CD4-positive, alpha-beta memory T cell (primary cell): ENCODE measurements at regions not wholly inside any gene's neighbourhood (a gene's known extent, or its start where the extent isn't known, plus 50 kb on each side); places are given as distances from the start of the nearest gene placed in this dataset.

Experiments
- CTCF ChIA-PET: fragments of 350-600 bp; sonication (Branson Sonifier 250); formaldehyde crosslinking; loops from one replicate; lab custom pipeline; 2021; ENCODE audit warnings: inconsistent platforms; ENCODE audit not compliant: partially characterized antibody; lab: Charles Lee
- POLR2A ChIA-PET: fragments of 350-600 bp; sonication (Branson Sonifier 250); formaldehyde crosslinking; loops from one replicate; lab custom pipeline; 2021; ENCODE audit not compliant: partially characterized antibody; lab: Charles Lee
- DNase-seq, 5 donors: peaks; one replicate each; pipeline versions ENCODE4 v3.0.0 to v3.0.0-alpha.2; 2020 to 2022; ENCODE audit warnings: mixed read lengths in 1 of 5
- H3K27ac ChIP-seq: one replicate; pipeline ENCODE4 v1.7.0; 2013; ENCODE audit warnings: low read depth, low read length
- H3K27me3 ChIP-seq: 2 replicates; pipeline ENCODE4 v1.7.0; 2013; ENCODE audit warnings: mild to moderate bottlenecking, low read length, moderate library complexity; ENCODE audit not compliant: insufficient read depth
- H3K36me3 ChIP-seq: 2 replicates; pipeline ENCODE4 v1.7.0; 2013; ENCODE audit warnings: mild to moderate bottlenecking, low read length, moderate library complexity; ENCODE audit not compliant: insufficient read depth
- H3K4me1 ChIP-seq: 2 replicates; pipeline ENCODE4 v1.7.0; 2013; ENCODE audit warnings: mild to moderate bottlenecking, low read length, moderate library complexity; ENCODE audit not compliant: insufficient read depth
- H3K4me3 ChIP-seq, 2 donors: one replicate each; pipeline ENCODE4 v1.7.0; 2013; ENCODE audit warnings: low read length in 2 of 2, mild to moderate bottlenecking in 1 of 2
- H3K9me3 ChIP-seq, 2 donors: one replicate each; pipeline ENCODE4 v1.7.0; 2013; ENCODE audit warnings: low read length in 2 of 2, control low read depth in 1 of 2; ENCODE audit not compliant: control insufficient read depth in 1 of 2
- H3K27ac Mint-ChIP-seq, 7 donors: one replicate each; pipeline ENCODE4 v1.8.0; 2020 to 2021; ENCODE audit warnings: mixed read lengths in 7 of 7, mild to moderate bottlenecking in 6 of 7, inconsistent platforms in 3 of 7, moderate library complexity in 3 of 7
- H3K27me3 Mint-ChIP-seq, 2 donors: one replicate each; pipeline ENCODE4 v1.8.0; 2020 to 2021; ENCODE audit warnings: mixed read lengths in 2 of 2
- H3K36me3 Mint-ChIP-seq, 2 donors: one replicate each; pipeline ENCODE4 v1.8.0; 2020 to 2021; ENCODE audit warnings: mixed read lengths in 2 of 2, inconsistent platforms in 1 of 2, mild to moderate bottlenecking in 1 of 2
- H3K4me1 Mint-ChIP-seq, 4 donors: one replicate each; pipeline ENCODE4 v1.8.0; 2020 to 2021; ENCODE audit warnings: mixed read lengths in 4 of 4, mild to moderate bottlenecking in 1 of 4
- H3K4me3 Mint-ChIP-seq, 8 donors: one replicate each; pipeline ENCODE4 v1.8.0; 2020 to 2021; ENCODE audit warnings: mixed read lengths in 8 of 8, mild to moderate bottlenecking in 7 of 8, moderate library complexity in 6 of 8, inconsistent platforms in 3 of 8
- H3K9me3 Mint-ChIP-seq, 8 donors: one replicate each; pipeline ENCODE4 v1.8.0; 2020 to 2021; ENCODE audit warnings: mixed read lengths in 8 of 8, mild to moderate bottlenecking in 5 of 8, inconsistent platforms in 3 of 8, moderate library complexity in 1 of 8
- intact Hi-C: fragments of 100-400 bp; cut with micrococcal nuclease; formaldehyde crosslinking; loops from one replicate; pipeline ENCODE4 v1.15.1; 2023

DNA sequence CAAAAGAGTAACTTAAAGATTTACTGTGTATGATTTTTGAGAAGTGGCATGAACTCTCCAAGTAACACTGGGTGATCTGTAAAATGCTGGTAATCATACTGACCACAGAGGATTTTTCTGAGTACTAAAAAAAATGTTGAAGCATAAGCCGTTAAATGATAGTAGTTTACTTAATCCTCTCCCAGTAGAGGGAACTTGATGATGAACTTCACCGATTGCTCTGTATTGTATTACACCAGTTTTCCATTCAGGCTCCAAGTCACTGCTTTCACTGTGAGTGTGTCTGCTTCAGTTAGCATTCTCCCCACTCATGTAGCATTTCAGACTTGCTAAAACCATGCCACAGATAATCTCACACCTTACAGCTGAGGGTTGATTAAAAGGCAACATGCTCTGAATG is 294.1 kb downstream of the GBA3 start:
- no peaks in the 10 kb centered on the region for H3K4me1 Mint-ChIP-seq
- no peak overlapping the region for H3K4me3 Mint-ChIP-seq
- Histone ChIP-seq H3K27me3 (no peaks in the 10 kb centered on the region), H3K9me3 (no peaks in the 10 kb centered on the region), H3K4me1 (no peaks in the 10 kb centered on the region), H3K36me3 (no peaks in the 10 kb centered on the region), H3K27ac (no peak overlapping the region), H3K4me3 (no peak overlapping the region)
- intact Hi-C loops, result no loop called here
- CTCF ChIA-PET, result no interaction called here
- H3K27ac Mint-ChIP-seq, result no peak overlapping the region
- POLR2A ChIA-PET, result no interaction called here
- no peaks in the 10 kb centered on the region for H3K36me3 Mint-ChIP-seq
- peaks cover 0 to 26% (median 7%) of the 10 kb centered on the region in 8 donors for H3K9me3 Mint-ChIP-seq
- no peaks in the 10 kb centered on the region for H3K27me3 Mint-ChIP-seq
- no peak for DNase-seq

DNA sequence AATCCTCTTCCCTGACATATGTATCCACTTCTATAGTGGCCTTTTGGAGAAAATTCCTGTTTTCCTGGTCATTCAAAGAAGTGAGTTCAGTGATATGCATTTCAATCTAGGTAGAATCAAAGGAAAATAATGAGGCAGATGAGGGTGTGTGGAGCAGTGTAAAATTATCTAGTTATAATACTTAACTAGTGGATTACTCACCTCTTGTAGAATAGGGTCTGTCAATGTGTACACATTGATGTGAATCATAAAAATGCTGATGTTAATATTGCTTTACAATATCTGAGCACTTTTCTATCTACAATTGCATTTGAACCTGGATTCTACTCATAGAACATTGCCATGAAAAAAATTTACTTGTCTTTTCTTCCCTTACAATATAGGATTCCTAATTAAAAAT is 293.5 kb downstream of the GBA3 start:
- no peak overlapping the region for H3K27ac ChIP-seq
- no peaks in the 10 kb centered on the region for H3K9me3 ChIP-seq
- H3K27me3 Mint-ChIP-seq, result no peaks in the 10 kb centered on the region
- no peak overlapping the region for H3K27ac Mint-ChIP-seq
- ChIA-PET POLR2A (no interaction called here), CTCF (no interaction called here)
- H3K4me1 Mint-ChIP-seq, result no peaks in the 10 kb centered on the region
- no peak overlapping the region for H3K4me3 Mint-ChIP-seq
- H3K9me3 Mint-ChIP-seq, result peaks cover 0 to 26% (median 7%) of the 10 kb centered on the region in 8 donors
- H3K36me3 Mint-ChIP-seq, result no peaks in the 10 kb centered on the region
- no peak for DNase-seq
- no peaks in the 10 kb centered on the region for H3K36me3 ChIP-seq
- intact Hi-C loops, result no loop called here
- H3K27me3 ChIP-seq, result no peaks in the 10 kb centered on the region
- no peaks in the 10 kb centered on the region for H3K4me1 ChIP-seq
- H3K4me3 ChIP-seq, result no peak overlapping the region

DNA sequence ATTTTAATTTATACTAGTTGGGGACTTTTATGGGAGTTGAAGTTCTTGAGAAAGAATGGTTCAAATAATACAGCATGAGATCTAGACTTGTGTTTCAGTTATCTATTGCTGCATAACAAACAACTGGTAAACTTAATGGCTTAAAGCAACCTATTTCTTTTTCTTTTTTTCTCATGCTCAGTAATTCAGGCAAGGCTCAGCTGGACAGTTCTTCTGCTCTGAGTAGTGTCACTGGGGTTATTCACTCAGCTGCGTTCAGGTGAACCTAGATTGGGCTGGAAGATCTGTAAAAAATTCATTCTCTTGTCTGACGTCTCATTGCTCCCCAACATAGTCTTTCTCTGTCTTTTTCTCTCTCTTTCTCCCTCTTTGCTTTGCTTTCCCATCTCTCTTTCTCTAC is 291.7 kb downstream of the GBA3 start:
- H3K27ac Mint-ChIP-seq, result no peak overlapping the region
- intact Hi-C loops, result no loop called here
- H3K4me1 Mint-ChIP-seq, result no peaks in the 10 kb centered on the region
- H3K27me3 ChIP-seq, result no peaks in the 10 kb centered on the region
- H3K36me3 ChIP-seq, result no peaks in the 10 kb centered on the region
- H3K9me3 ChIP-seq, result peaks cover 0 to 3% of the 10 kb centered on the region in 2 donors
- no peak overlapping the region for H3K4me3 ChIP-seq
- no peaks in the 10 kb centered on the region for H3K27me3 Mint-ChIP-seq
- ChIA-PET CTCF (no interaction called here), POLR2A (no interaction called here)
- peaks cover 0 to 27% (median 9%) of the 10 kb centered on the region in 8 donors for H3K9me3 Mint-ChIP-seq
- H3K36me3 Mint-ChIP-seq, result no peaks in the 10 kb centered on the region
- no peak overlapping the region for H3K27ac ChIP-seq
- H3K4me1 ChIP-seq, result no peaks in the 10 kb centered on the region
- H3K4me3 Mint-ChIP-seq, result no peak overlapping the region
- no peak for DNase-seq

DNA sequence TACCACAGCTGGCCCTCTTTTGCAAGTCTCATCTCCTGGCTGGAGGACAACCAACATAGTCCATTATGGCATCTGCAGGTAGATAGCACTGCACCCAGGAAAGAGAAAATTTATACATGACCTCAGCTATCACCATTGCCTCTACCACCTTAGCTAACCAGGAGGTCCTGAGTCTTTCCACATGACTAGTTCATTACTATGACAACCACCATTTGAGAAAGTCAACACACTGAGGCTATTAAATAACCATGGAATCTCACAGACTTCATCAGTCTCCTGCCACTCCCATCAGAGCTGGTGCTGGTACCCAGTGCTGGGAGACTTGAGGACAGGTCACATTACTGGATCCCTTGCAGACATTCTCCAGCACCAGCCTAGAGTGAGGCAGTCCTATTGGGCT is 285.9 kb downstream of the GBA3 start:
- H3K4me3 Mint-ChIP-seq, result no peak overlapping the region
- no peak overlapping the region for H3K27ac Mint-ChIP-seq
- no peak for DNase-seq
- no peaks in the 10 kb centered on the region for H3K27me3 Mint-ChIP-seq
- intact Hi-C loops, result no loop called here
- no peaks in the 10 kb centered on the region for H3K27me3 ChIP-seq
- H3K9me3 ChIP-seq, result peaks cover 0 to 3% of the 10 kb centered on the region in 2 donors
- POLR2A ChIA-PET, result no interaction called here
- H3K4me1 Mint-ChIP-seq, result no peaks in the 10 kb centered on the region
- no peaks in the 10 kb centered on the region for H3K36me3 ChIP-seq
- CTCF ChIA-PET, result no interaction called here
- H3K27ac ChIP-seq, result no peak overlapping the region
- no peaks in the 10 kb centered on the region for H3K4me1 ChIP-seq
- no peaks in the 10 kb centered on the region for H3K36me3 Mint-ChIP-seq
- peaks cover 2 to 28% (median 5%) of the 10 kb centered on the region in 8 donors for H3K9me3 Mint-ChIP-seq
- H3K4me3 ChIP-seq, result no peak overlapping the region

DNA sequence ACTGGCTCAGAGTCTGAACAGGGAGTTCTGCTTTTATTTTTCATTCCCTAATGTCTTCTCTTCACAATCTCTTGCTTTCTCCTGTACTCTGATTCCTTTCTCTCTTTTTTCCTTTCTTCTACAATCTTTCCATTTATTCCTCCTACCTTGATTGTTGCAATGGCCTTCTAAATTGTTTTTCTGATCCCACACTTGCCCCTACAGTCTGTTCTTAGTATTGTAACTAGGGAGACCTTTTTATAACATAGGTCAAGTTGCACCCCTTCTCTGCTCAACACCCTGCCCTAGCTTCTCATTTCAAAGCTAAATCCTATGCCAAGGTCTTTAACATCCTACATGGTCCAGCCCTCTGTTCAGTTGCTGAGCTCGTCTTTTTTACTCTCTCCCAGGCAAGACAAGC is 277.9 kb downstream of the GBA3 start:
- H3K27me3 ChIP-seq, result no peaks in the 10 kb centered on the region
- Mint-ChIP-seq H3K36me3 (no peaks in the 10 kb centered on the region), H3K4me1 (no peaks in the 10 kb centered on the region), H3K27ac (no peak overlapping the region), H3K4me3 (no peak overlapping the region), H3K9me3 (peaks cover 0 to 25% (median 7%) of the 10 kb centered on the region in 8 donors), H3K27me3 (no peaks in the 10 kb centered on the region)
- intact Hi-C loops, result no loop called here
- no peak for DNase-seq
- no peaks in the 10 kb centered on the region for H3K4me1 ChIP-seq
- CTCF ChIA-PET, result no interaction called here
- H3K9me3 ChIP-seq, result no peaks in the 10 kb centered on the region
- H3K27ac ChIP-seq, result no peak overlapping the region
- POLR2A ChIA-PET, result no interaction called here
- H3K4me3 ChIP-seq, result no peak overlapping the region
- H3K36me3 ChIP-seq, result no peaks in the 10 kb centered on the region

DNA sequence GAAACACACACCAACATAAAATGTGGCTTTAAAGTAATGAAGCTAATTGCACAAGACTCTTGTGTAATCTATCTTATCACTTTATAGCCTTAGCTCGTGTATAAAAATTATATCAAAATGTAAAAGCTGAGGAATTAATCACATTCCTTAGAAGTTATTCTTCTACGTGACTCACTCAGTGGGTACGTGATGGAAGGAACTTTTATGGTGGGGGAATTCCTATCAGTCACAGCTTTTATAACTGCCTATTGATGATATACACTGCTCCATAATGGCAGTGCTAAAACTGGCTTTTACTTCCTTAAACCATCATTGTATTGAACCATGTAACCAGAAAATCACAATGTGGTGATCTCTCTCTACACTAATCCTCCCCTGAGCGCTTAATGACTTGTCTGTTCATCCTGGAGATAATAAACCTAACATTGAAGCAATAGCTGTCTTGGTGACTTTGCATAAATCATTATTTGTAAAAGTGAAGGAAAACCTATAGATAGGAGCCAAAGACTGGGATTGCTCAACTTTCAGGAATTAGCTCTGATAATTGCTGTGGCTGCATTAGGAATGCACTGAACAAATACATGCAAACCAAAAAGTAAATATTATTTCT is 276.7 kb downstream of the GBA3 start:
- no peaks in the 10 kb centered on the region for H3K4me1 Mint-ChIP-seq
- H3K36me3 Mint-ChIP-seq, result no peaks in the 10 kb centered on the region
- ChIA-PET CTCF (no interaction called here), POLR2A (no interaction called here)
- no peak overlapping the region for H3K4me3 ChIP-seq
- H3K9me3 ChIP-seq, result no peaks in the 10 kb centered on the region
- no peaks in the 10 kb centered on the region for H3K27me3 Mint-ChIP-seq
- no peaks in the 10 kb centered on the region for H3K27me3 ChIP-seq
- no peak for DNase-seq
- intact Hi-C loops, result no loop called here
- H3K4me3 Mint-ChIP-seq, result no peak overlapping the region
- no peak overlapping the region for H3K27ac ChIP-seq
- H3K4me1 ChIP-seq, result no peaks in the 10 kb centered on the region
- H3K36me3 ChIP-seq, result no peaks in the 10 kb centered on the region
- H3K27ac Mint-ChIP-seq, result no peak overlapping the region
- peaks cover 0 to 30% (median 6%) of the 10 kb centered on the region in 8 donors for H3K9me3 Mint-ChIP-seq

DNA sequence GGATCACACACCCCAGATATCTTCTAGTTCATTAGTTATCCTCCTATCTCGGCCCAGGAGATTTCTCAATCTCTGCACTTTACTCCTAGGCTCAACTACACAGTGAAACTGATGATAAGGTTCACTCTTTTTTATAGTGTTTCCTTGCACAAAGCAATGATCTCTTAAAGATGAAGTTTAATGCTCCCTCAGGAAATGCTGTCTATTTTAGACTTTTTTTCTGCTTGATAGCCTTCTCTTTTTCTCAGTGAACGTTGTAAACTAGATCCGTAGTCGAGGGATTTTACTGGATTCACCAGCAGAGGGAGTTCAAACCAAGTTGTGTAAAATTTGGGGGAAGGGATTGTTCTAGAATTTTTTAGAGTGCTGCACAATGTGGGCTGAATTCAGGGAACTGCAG is 269.6 kb downstream of the GBA3 start:
- no peaks in the 10 kb centered on the region for H3K27me3 Mint-ChIP-seq
- Histone ChIP-seq H3K27ac (no peak overlapping the region), H3K9me3 (no peaks in the 10 kb centered on the region), H3K4me3 (no peak overlapping the region), H3K36me3 (no peaks in the 10 kb centered on the region), H3K27me3 (no peaks in the 10 kb centered on the region), H3K4me1 (no peaks in the 10 kb centered on the region)
- CTCF ChIA-PET, result no interaction called here
- peaks cover 0 to 14% (median 5%) of the 10 kb centered on the region in 8 donors for H3K9me3 Mint-ChIP-seq
- H3K36me3 Mint-ChIP-seq, result no peaks in the 10 kb centered on the region
- H3K4me1 Mint-ChIP-seq, result no peaks in the 10 kb centered on the region
- no peak overlapping the region for H3K27ac Mint-ChIP-seq
- POLR2A ChIA-PET, result no interaction called here
- no peak for DNase-seq
- no peak overlapping the region for H3K4me3 Mint-ChIP-seq
- intact Hi-C loops, result no loop called here

DNA sequence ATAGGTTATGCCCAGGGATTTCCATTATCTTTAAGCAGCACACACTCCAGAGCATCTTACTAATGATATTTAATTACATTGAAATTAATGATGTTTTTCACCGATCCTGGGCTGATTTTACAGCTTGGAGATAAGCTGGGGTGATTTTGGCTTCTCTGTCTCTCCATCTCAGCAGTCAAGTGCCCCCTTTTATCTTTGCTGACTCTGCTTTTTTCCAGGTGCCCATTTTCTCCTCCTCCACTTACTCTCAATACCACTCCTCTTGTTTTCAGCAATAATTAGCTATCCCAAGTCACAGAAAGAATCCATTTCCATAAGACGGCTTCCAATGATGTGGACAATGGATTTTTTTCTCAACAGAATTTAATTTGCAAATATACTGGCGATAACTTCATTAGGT is 266.7 kb downstream of the GBA3 start:
- H3K36me3 Mint-ChIP-seq, result no peaks in the 10 kb centered on the region
- Histone ChIP-seq H3K27me3 (no peaks in the 10 kb centered on the region), H3K4me1 (no peaks in the 10 kb centered on the region), H3K27ac (no peak overlapping the region), H3K4me3 (no peak overlapping the region), H3K36me3 (no peaks in the 10 kb centered on the region), H3K9me3 (no peaks in the 10 kb centered on the region)
- no peak for DNase-seq
- H3K27ac Mint-ChIP-seq, result no peak overlapping the region
- H3K27me3 Mint-ChIP-seq, result no peaks in the 10 kb centered on the region
- no peaks in the 10 kb centered on the region for H3K4me1 Mint-ChIP-seq
- H3K9me3 Mint-ChIP-seq, result peaks cover 0 to 9% (median 5%) of the 10 kb centered on the region in 8 donors
- intact Hi-C loops, result no loop called here
- ChIA-PET CTCF (no interaction called here), POLR2A (no interaction called here)
- no peak overlapping the region for H3K4me3 Mint-ChIP-seq
